OCI-LY7 (cell line): ENCODE measurements at regions not wholly inside any gene's neighbourhood (a gene's known extent, or its start where the extent isn't known, plus 50 kb on each side); places are given as distances from the start of the nearest gene placed in this dataset.

Source experiments
- CTCF ChIP-seq: fragments of 200-600 bp; sonication (generic); conservative IDR thresholded peaks from 2 replicates; pipeline ENCODE4 v1.5.1; 2014; ENCODE audit warnings: mild to moderate bottlenecking, antibody characterized with exemption, low read length, moderate library complexity, mixed read lengths
- EZH2phosphoT487 ChIP-seq: fragments of 200-600 bp; sonication (generic); IDR thresholded peaks from 2 replicates; pipeline ENCODE4 v1.6.1; 2018; ENCODE audit warnings: low read depth, borderline replicate concordance, mild to moderate bottlenecking, mixed run types, antibody characterized with exemption, low read length, moderate library complexity, mixed read lengths

GRCh38 chr3:132847849-132848625, 125.8 kb upstream of the NPHP3 start:
- TF ChIP-seq CTCF (no peak), EZH2phosphoT487 (no peak)
